ENCODE measurements at regions not wholly inside any gene's neighbourhood (a gene's known extent, or its start where the extent isn't known, plus 50 kb on each side); places are given as distances from the start of the nearest gene placed in this dataset.
"Not testable (repeated sequence)": the region's sequence is repeated elsewhere in the genome, so short reads cannot be mapped to it uniquely, and the experiment has no call there.

- Histone ChIP-seq H3K4me2 (ENCODE audit: control insufficient read depth, extremely low read depth, insufficient read depth, low read depth, low read length) (no peak overlapping the region), H3K79me2 (ENCODE audit: control insufficient read depth, insufficient read depth, low read length) (no peaks in the 10 kb centered on the region), H3K9me1 (ENCODE audit: control insufficient read depth, extremely low read depth, insufficient read depth, low read length) (no peaks in the 10 kb centered on the region), H3K4me3 (ENCODE audit: control insufficient read depth in 2 of 3, extremely low read depth in 1 of 3, insufficient read depth in 2 of 3, low read depth in 1 of 3, low read length in 3 of 3) (no peak overlapping the region), H3K9me3 (ENCODE audit: control insufficient read depth, low read depth, low read length) (no peaks in the 10 kb centered on the region), H3K4me1 (ENCODE audit: control insufficient read depth, extremely low read depth, insufficient read depth, low read length) (no peaks in the 10 kb centered on the region), H4K20me1 (ENCODE audit: control insufficient read depth, extremely low read depth, insufficient read depth, low read length) (no peaks in the 10 kb centered on the region), H2AFZ (ENCODE audit: control insufficient read depth, low read length) (no peak overlapping the region), H3K27ac (ENCODE audit: control insufficient read depth, insufficient read depth, low read length) (no peak overlapping the region), H3K9ac (ENCODE audit: control insufficient read depth, extremely low read depth, insufficient read depth, low read length) (no peak overlapping the region), H3K36me3 (ENCODE audit: control insufficient read depth in 2 of 2, extremely low read depth in 1 of 2, insufficient read depth in 2 of 2, low read length in 2 of 2) (no peaks in the 10 kb centered on the region), H3K27me3 (ENCODE audit: control insufficient read depth, extremely low read depth, insufficient read depth, low read length) (no peaks in the 10 kb centered on the region)
- TF ChIP-seq EZH2 (IDR thresholded peaks at IDR 0.05; ENCODE audit: low read length), result no peak
- no peak for TF ChIP-seq CTCF (optimal IDR thresholded peaks at IDR 0.05 in 1 of 3, IDR thresholded peaks at IDR 0.05 in 1 of 3, conservative IDR thresholded peaks at IDR 0.05 in 1 of 3; ENCODE audit: extremely low read depth in 1 of 3, insufficient read depth in 2 of 3, low read length in 3 of 3)
- no peak for FAIRE-seq
- dilution Hi-C loops (cut with MboI; ENCODE audit: extremely low pct_ligation_motif_present, low sequenced_read_pairs), result no loop called here
- no peak for DNase-seq (ENCODE audit: low read depth, low spot score)
Measured at GRCh38 chr4:160724063-160724462, 1439.7 kb downstream of the FSTL5 start.

GRCh38 chr4:160745126-160745525 lies 1418.7 kb downstream of the FSTL5 start:
- Histone ChIP-seq H3K9ac (ENCODE audit: control insufficient read depth, extremely low read depth, insufficient read depth, low read length) (no peak overlapping the region), H2AFZ (ENCODE audit: control insufficient read depth, low read length) (no peak overlapping the region), H3K9me3 (ENCODE audit: control insufficient read depth, low read depth, low read length) (no peaks in the 10 kb centered on the region), H3K27ac (ENCODE audit: control insufficient read depth, insufficient read depth, low read length) (no peak overlapping the region), H3K79me2 (ENCODE audit: control insufficient read depth, insufficient read depth, low read length) (no peaks in the 10 kb centered on the region), H3K9me1 (ENCODE audit: control insufficient read depth, extremely low read depth, insufficient read depth, low read length) (no peaks in the 10 kb centered on the region), H3K27me3 (ENCODE audit: control insufficient read depth, extremely low read depth, insufficient read depth, low read length) (no peaks in the 10 kb centered on the region), H3K4me3 (ENCODE audit: control insufficient read depth in 2 of 3, extremely low read depth in 1 of 3, insufficient read depth in 2 of 3, low read depth in 1 of 3, low read length in 3 of 3) (no peak overlapping the region), H3K36me3 (ENCODE audit: control insufficient read depth in 2 of 2, extremely low read depth in 1 of 2, insufficient read depth in 2 of 2, low read length in 2 of 2) (no peaks in the 10 kb centered on the region), H3K4me1 (ENCODE audit: control insufficient read depth, extremely low read depth, insufficient read depth, low read length) (no peaks in the 10 kb centered on the region), H4K20me1 (ENCODE audit: control insufficient read depth, extremely low read depth, insufficient read depth, low read length) (no peaks in the 10 kb centered on the region), H3K4me2 (ENCODE audit: control insufficient read depth, extremely low read depth, insufficient read depth, low read depth, low read length) (no peak overlapping the region)
- dilution Hi-C loops (cut with MboI; ENCODE audit: extremely low pct_ligation_motif_present, low sequenced_read_pairs), result no loop called here
- FAIRE-seq (no peak), DNase-seq (ENCODE audit: low read depth, low spot score) (no peak)
- TF ChIP-seq CTCF (optimal IDR thresholded peaks at IDR 0.05 in 1 of 3, IDR thresholded peaks at IDR 0.05 in 1 of 3, conservative IDR thresholded peaks at IDR 0.05 in 1 of 3; ENCODE audit: extremely low read depth in 1 of 3, insufficient read depth in 2 of 3, low read length in 3 of 3) (no peak), EZH2 (IDR thresholded peaks at IDR 0.05; ENCODE audit: low read length) (no peak)

GRCh38 chr4:160746585-160746984 lies 1417.2 kb downstream of the FSTL5 start:
- H3K27ac ChIP-seq (ENCODE audit: control insufficient read depth, insufficient read depth, low read length); H3K9me3 ChIP-seq (ENCODE audit: control insufficient read depth, low read depth, low read length); FAIRE-seq; H3K4me3 ChIP-seq (ENCODE audit: control insufficient read depth in 2 of 3, extremely low read depth in 1 of 3, insufficient read depth in 2 of 3, low read depth in 1 of 3, low read length in 3 of 3); H4K20me1 ChIP-seq (ENCODE audit: control insufficient read depth, extremely low read depth, insufficient read depth, low read length); H3K9me1 ChIP-seq (ENCODE audit: control insufficient read depth, extremely low read depth, insufficient read depth, low read length); H3K9ac ChIP-seq (ENCODE audit: control insufficient read depth, extremely low read depth, insufficient read depth, low read length); H3K36me3 ChIP-seq (ENCODE audit: control insufficient read depth in 2 of 2, extremely low read depth in 1 of 2, insufficient read depth in 2 of 2, low read length in 2 of 2); H2AFZ ChIP-seq (ENCODE audit: control insufficient read depth, low read length); H3K79me2 ChIP-seq (ENCODE audit: control insufficient read depth, insufficient read depth, low read length); H3K4me1 ChIP-seq (ENCODE audit: control insufficient read depth, extremely low read depth, insufficient read depth, low read length); DNase-seq (ENCODE audit: low read depth, low spot score); dilution Hi-C loops (cut with MboI; ENCODE audit: extremely low pct_ligation_motif_present, low sequenced_read_pairs); H3K27me3 ChIP-seq (ENCODE audit: control insufficient read depth, extremely low read depth, insufficient read depth, low read length); H3K4me2 ChIP-seq (ENCODE audit: control insufficient read depth, extremely low read depth, insufficient read depth, low read depth, low read length): not testable (repeated sequence)

All from keratinocyte (primary cell).